Stimulated activated CD4-positive, alpha-beta T cell treated with anti-CD3 and anti-CD28 coated beads, Interleukin-15, amount 100 ng/mL, for 48 hours (primary cell): ENCODE measurements at regions not wholly inside any gene's neighbourhood (a gene's known extent, or its start where the extent isn't known, plus 50 kb on each side); places are given as distances from the start of the nearest gene placed in this dataset.
"Not testable (repeated sequence)": the region's sequence is repeated elsewhere in the genome, so short reads cannot be mapped to it uniquely, and the experiment has no call there.

ENCODE experiments used
- DNase-seq, 2 donors: peaks; one replicate each; pipeline ENCODE4 v3.0.0-alpha.2; 2020; ENCODE audit warnings: low read depth in 2 of 2

DNA sequence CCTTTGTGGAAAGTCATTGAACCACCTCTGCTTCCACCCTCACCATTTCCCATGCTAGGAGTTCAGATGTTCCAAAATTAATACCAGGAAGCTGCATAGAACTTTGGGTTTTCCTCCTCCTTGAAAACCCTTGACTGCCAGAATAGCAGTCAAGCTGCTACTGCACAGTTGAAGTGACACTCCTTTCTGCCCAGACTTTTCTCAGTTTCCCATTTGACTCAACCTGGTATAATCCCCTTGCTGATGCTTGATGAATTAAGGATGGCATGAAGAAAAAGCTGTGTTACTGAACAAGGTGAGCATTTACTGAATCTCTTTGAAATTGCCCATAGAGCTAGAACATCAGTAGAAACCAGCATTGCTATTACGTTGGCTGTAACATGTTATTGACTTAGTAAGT, 286.0 kb downstream of the EDEM1 start:
- no peak for DNase-seq

- no peak for DNase-seq
These were observed 288.9 kb downstream of the EDEM1 start for GRCh38 chr3:5476403-5476802.

DNA sequence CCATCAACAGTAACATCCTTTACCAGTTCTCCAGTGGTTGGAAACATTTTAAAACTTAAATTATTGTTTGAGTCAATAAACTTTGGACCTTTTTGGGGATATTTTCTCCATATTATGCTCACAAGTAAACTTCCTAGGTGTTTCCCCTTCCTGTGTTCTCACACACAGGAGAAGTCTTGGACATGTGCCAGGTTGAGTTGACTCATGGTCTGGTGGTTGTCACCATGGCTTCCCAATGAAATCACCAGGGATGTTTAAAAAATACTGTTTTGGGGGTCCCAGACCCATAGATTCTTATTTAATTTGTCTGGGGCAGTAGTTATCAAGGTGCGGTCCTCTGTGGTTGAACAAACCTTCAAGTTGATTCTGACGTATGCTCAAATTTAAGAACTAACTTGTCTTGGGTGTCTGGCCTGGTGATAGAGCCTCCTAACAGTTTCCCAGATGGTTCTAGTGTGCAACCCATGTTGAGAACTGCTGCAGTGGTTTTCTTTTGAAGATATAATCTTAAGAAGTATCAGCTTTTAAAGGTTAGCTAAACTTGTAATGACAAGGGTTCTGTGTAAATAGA, 291.8 kb downstream of the EDEM1 start:
- DNase-seq, result no peak

DNA sequence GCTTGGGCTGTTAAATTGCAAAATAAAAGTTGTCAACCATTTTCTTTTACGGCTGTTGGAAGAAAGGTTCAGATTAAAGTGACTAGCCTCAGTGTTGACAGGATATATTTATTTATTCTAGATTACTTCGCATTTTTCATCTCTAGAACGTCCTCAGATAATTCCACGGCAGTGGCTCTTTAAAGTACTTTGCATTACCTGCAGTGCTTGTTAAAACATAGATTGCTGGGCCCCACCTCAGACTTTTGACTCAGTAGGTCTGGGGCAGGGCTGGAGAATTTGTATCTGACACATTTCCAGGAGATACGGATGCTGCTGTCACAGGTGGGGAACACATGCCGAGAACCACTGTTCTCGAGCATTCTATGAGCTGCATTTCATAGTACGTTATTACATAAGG, 292.7 kb downstream of the EDEM1 start:
- DNase-seq, result no peak

GRCh38 chr3:5485427-5485826, 297.9 kb downstream of the EDEM1 start:
- DNase-seq, result no peak

- DNase-seq, result no peak
These were observed 301.3 kb downstream of the EDEM1 start for GRCh38 chr3:5488771-5489170.

GRCh38 chr3:5489536-5489935, 302.0 kb downstream of the EDEM1 start:
- DNase-seq, result no peak

DNA sequence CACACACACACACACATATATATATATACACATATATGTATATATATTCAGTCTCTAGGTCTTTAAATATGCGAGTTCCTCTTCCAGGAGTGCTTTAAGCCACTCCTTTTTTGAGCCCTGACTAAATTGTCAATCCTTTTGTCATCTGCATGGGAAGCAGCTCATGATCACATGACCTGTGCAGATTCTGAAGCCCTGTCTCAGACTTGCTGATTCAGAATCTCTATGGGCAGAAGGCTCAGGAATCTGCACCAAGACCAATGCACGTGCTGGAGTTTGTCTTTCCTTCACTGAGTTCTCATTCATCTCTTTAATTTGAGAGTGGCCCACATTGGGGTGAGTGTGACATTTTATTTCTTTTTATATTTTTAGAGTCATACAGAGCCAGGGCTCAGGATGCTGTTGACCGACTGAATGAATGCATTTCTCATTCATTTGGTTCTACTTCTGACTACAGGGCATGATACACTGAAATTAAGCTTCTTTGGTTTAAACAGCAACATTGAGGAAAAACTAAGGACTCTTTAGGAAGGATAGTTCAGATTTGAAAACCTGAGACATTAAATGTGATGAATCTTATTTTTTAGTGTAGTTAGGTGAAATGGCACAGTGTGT, 307.5 kb downstream of the EDEM1 start:
- DNase-seq, result no peak

GRCh38 chr3:5497497-5497896, 310.0 kb downstream of the EDEM1 start:
- DNase-seq, result no peak

DNA sequence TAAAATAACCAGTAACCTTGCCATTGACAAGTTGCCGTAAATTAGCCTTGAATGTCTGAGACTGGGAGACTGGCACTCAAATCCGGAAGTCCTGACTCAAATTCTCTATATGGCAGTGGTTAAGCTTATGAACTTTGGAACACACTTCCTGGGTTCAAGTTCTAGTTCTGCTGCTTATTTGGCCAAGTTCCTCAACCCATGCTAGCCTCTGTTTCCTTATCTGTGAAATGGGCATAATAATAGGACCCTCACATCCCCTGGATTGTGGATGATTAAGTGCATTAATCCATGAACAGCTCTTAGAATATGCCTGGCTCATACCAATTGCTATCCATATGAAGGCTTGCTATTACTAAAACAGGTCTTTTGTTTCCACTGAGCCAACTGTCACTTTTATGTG, 311.5 kb downstream of the EDEM1 start:
- DNase-seq, result no peak

GRCh38 chr3:5499404-5499803, 311.9 kb downstream of the EDEM1 start:
- no peak for DNase-seq

DNA sequence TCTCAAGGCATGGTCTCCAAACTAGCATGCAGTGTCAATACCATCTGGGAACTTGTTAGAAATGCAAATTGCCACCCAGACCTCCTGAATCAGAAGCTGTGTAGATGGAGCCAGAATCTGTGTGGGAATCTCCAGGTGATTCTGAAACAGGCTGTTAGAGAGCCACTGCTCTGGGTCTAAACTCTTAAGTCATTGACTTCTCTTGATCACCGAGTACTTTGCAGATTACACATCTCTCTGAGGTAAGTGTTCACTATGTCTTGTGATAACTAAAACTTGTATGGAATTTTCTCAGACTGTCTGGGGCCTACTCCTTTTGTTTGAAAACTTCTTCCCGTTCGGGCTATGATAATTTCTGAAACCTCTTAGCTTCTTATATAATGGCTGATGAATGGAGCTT, 315.6 kb downstream of the EDEM1 start:
- DNase-seq, result no peak

GRCh38 chr3:5504135-5504534, 316.6 kb downstream of the EDEM1 start:
- DNase-seq, result no peak

DNA sequence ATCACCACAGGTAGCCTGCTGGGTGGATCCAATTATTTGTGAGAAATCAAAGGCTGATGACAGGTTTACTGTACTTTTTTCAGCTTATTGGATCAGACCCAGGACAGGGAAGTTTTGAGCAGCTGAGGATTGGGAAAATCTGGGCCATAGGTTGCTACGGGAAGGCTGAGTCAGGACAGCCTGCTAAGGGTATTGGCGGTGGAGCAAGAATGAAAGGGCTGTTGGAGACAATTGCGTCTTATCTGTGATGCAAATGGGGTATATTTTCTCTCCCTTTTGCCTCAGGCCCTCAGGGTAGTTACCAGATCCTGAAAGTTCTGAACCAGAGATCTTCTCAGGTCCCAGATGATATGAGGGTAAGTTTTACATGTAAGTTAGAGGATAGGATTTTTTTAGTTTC, 317.7 kb downstream of the EDEM1 start:
- DNase-seq, result no peak

DNA sequence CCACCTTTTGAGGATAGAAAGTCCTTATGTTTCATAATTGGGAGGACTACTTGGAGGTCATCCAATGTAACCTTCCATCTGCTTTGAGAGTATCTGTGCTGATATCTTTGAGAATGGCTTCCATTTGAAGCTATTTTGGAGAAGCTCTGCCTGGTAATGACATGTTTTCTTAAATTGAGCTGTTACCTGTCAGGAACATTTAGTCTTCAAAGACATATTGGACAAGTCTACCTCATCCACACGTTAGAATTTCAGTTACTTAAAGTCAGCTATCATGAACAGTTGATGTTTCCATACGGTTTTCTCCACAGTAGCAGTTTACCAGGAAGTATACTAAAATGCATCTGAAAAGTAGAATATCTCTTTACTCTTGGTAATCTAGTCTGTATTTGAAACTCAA, 318.5 kb downstream of the EDEM1 start:
- no peak for DNase-seq

DNA sequence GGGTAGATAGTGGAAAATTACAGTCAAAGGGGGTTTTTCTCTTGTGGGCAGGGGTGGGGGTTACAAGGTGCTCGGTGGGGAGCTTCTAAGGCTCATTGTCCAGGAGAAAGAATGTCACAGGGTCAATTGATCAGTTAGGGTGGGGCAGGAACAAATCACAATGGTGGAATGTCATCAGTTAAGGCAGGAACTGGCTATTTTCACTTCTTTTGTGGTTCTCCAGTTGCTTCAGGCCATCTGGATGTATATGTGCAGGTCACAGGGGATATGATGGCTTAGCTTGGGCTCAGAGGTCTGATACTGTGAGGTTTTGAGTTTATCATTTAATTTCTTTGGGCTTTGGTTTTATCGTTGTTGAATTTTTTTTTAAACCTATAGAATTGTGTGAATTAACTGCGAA, 321.4 kb downstream of the EDEM1 start:
- DNase-seq, result not testable (repeated sequence)

DNA sequence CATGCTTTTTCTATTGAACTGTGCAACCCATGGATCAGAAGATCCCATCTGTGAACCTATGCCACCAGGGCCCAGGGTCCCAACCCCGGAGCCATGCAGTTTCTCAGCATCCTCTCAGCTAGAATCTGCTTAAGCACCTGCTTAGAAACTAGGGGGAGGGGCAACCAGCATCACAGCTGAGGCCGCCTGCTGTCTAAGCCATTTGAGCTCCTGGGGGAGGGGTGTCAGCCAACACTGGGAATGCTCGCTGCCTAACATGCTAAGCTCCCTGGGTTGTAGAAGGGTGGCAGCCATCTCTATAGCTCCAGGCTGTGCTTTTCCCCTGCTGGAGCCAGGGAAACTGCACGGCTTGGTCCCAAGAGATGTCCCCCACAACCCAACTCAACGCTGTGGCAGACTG, 322.8 kb downstream of the EDEM1 start:
- no peak for DNase-seq

GRCh38 chr3:5517921-5518320, 330.4 kb downstream of the EDEM1 start:
- no peak for DNase-seq

DNA sequence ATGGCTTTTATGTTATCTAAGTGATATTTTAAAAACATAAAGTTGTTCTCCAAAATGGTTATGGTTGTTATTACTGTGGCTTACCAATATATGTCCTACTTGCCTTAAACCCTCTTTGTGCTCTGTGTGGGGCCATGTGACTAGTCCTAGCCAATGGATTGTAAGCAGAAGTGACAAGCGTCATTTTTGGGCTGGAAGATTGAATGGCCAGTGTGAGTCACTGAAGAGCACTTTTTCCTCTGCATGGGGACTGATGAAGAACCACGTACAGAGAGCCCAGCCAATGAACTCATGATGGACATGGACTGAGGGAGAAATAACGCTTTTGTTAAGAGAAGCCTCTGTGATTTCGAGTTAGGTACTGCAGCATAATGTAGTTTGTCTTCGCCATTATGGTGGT, 332.7 kb downstream of the EDEM1 start:
- DNase-seq, result no peak

GRCh38 chr3:5523125-5523524, 335.6 kb downstream of the EDEM1 start:
- DNase-seq, result no peak

GRCh38 chr3:5531039-5531438, 343.5 kb downstream of the EDEM1 start:
- DNase-seq, result no peak

GRCh38 chr3:5531741-5532290, 344.3 kb downstream of the EDEM1 start:
- DNase-seq, result no peak

DNA sequence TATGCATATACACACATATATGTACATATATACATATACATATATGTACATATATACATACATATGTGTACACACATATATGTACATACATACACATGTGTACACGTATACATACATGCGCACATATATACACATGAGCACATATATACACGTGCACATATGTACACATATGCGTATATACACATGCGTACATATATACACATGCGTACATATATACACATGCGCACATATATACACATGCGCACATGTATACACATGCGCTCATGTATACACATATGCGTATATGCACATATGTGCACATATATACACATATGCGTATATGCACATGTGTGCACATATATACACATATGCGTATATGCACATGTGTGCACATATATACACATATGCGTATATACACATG, 353.0 kb downstream of the EDEM1 start:
- DNase-seq, result no peak

- DNase-seq, result no peak
These were observed 355.0 kb downstream of the EDEM1 start for GRCh38 chr3:5542472-5542871.
